ENCODE measurements at regions not wholly inside any gene's neighbourhood (a gene's known extent, or its start where the extent isn't known, plus 50 kb on each side); places are given as distances from the start of the nearest gene placed in this dataset.

GRCh38 chr4:187883049-187883448 lies 112.5 kb upstream of the ZFP42 start:
- Histone ChIP-seq H3K9ac (ENCODE audit: insufficient read depth, low read depth, low read length) (no peak overlapping the region), H3K4me1 (ENCODE audit: insufficient read depth, low read length) (no peaks in the 10 kb centered on the region), H3K27me3 (ENCODE audit: control insufficient read depth in 1 of 2, insufficient read depth in 2 of 2, low read length in 2 of 2) (no peaks in the 10 kb centered on the region; a peak in 1 of 5 replicates), H3K9me3 (ENCODE audit: low read length) (no peaks in the 10 kb centered on the region), H3K4me2 (ENCODE audit: low read depth, low read length) (no peak overlapping the region), H2AFZ (ENCODE audit: low read length) (no peak overlapping the region), H3K36me3 (replicated peaks in 1 of 2; ENCODE audit: control insufficient read depth in 1 of 2, insufficient read depth in 2 of 2, low read length in 2 of 2) (no peaks in the 10 kb centered on the region), H4K20me1 (ENCODE audit: insufficient read depth, low read length) (no peaks in the 10 kb centered on the region), H3K79me2 (ENCODE audit: insufficient read depth, low read length) (no peaks in the 10 kb centered on the region), H3K4me3 (replicated peaks in 1 of 3; ENCODE audit: insufficient read depth in 1 of 3, low read depth in 2 of 3, low read length in 3 of 3) (no peak overlapping the region), H3K27ac (ENCODE audit: extremely low read length, insufficient read depth, low read length) (no peak overlapping the region)
- ChIA-PET POLR2A (no interaction called here), CTCF (ENCODE audit: low intra/inter-chr PET ratio, low total read pairs) (no interaction called here)
- 0% methylated on average over 2 of the region's 2 CpGs for WGBS (ENCODE audit: low lambda C conversion rate)
- intact Hi-C loops (cut with micrococcal nuclease; ENCODE audit: unreplicated experiment) = no loop called here
- no peak for FAIRE-seq
- no peak for DNase-seq (ENCODE audit: low spot score)
- no peak for ATAC-seq
- TF ChIP-seq, protein P1, sequence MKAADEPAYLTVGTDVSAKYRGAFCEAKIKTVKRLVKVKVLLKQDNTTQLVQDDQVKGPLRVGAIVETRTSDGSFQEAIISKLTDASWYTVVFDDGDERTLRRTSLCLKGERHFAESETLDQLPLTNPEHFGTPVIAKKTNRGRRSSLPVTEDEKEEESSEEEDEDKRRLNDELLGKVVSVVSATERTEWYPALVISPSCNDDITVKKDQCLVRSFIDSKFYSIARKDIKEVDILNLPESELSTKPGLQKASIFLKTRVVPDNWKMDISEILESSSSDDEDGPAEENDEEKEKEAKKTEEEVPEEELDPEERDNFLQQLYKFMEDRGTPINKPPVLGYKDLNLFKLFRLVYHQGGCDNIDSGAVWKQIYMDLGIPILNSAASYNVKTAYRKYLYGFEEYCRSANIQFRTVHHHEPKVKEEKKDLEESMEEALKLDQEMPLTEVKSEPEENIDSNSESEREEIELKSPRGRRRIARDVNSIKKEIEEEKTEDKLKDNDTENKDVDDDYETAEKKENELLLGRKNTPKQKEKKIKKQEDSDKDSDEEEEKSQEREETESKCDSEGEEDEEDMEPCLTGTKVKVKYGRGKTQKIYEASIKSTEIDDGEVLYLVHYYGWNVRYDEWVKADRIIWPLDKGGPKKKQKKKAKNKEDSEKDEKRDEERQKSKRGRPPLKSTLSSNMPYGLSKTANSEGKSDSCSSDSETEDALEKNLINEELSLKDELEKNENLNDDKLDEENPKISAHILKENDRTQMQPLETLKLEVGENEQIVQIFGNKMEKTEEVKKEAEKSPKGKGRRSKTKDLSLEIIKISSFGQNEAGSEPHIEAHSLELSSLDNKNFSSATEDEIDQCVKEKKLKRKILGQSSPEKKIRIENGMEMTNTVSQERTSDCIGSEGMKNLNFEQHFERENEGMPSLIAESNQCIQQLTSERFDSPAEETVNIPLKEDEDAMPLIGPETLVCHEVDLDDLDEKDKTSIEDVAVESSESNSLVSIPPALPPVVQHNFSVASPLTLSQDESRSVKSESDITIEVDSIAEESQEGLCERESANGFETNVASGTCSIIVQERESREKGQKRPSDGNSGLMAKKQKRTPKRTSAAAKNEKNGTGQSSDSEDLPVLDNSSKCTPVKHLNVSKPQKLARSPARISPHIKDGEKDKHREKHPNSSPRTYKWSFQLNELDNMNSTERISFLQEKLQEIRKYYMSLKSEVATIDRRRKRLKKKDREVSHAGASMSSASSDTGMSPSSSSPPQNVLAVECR (CRISPR knock-in tag; IDR thresholded peaks at IDR 0.05; ENCODE audit: borderline replicate concordance) = no peak
- TF ChIP-seq ZFP62 (CRISPR knock-in tag; IDR thresholded peaks at IDR 0.05) (no peak), POLR2A (IDR thresholded peaks at IDR 0.05; ENCODE audit: insufficient read depth in 1 of 2, low read depth in 2 of 2, low read length in 2 of 2) (no peak), ATF7 (IDR thresholded peaks at IDR 0.05) (no peak), ATF7 (CRISPR knock-in tag; IDR thresholded peaks at IDR 0.05) (no peak), TEAD3 (CRISPR knock-in tag; optimal IDR thresholded peaks at IDR 0.05; ENCODE audit: borderline replicate concordance) (no peak), ZBTB34 (CRISPR knock-in tag; IDR thresholded peaks at IDR 0.05) (no peak), ZNF225 (CRISPR knock-in tag; IDR thresholded peaks at IDR 0.05) (no peak), NFE2L1 (CRISPR knock-in tag; IDR thresholded peaks at IDR 0.05; ENCODE audit: borderline replicate concordance) (no peak), HOXA5 (CRISPR knock-in tag; IDR thresholded peaks at IDR 0.05) (no peak), SALL1 (CRISPR knock-in tag; IDR thresholded peaks at IDR 0.05) (no peak)
- BruUV-seq (replicated peaks) = no TSS peak
- in situ Hi-C loops (cut with HindIII; ENCODE audit: extremely low pct_ligation_motif_present, low pct_unique_long_range_greater_than_20kb) = no loop called here
